Vagina (tissue), 2 donors: ENCODE measurements at regions not wholly inside any gene's neighbourhood (a gene's known extent, or its start where the extent isn't known, plus 50 kb on each side); places are given as distances from the start of the nearest gene placed in this dataset.
A peak's percentile ranks its signal among the peaks of the same experiment; 100 is the strongest.
"Not testable (repeated sequence)": the region's sequence is repeated elsewhere in the genome, so short reads cannot be mapped to it uniquely, and the experiment has no call there.

Experiments used
- DNase-seq, 2 donors: peaks; one replicate each; pipeline ENCODE4 v3.0.0-alpha.2; 2017; ENCODE audit errors: extremely low spot score in 2 of 2
- H3K27ac ChIP-seq: fragments of 200-600 bp; sonication (generic); one replicate; pipeline ENCODE4 v1.5.1; 2019
- H3K27me3 ChIP-seq: fragments of 200-600 bp; sonication (generic); one replicate; pipeline ENCODE4 v1.5.1; 2019
- H3K36me3 ChIP-seq, 2 donors: fragments of 200-600 bp; sonication (generic); one replicate each; pipeline ENCODE4 v1.5.1; 2017 to 2019
- H3K4me1 ChIP-seq: fragments of 200-600 bp; sonication (generic); one replicate; pipeline ENCODE4 v1.5.1; 2019
- H3K4me3 ChIP-seq, 2 donors: fragments of 200-600 bp; sonication (generic); 1 replicate in 1 of 2; 2 replicates in 1 of 2; pipeline ENCODE4 v1.5.1; 2016 to 2019
- H3K9me3 ChIP-seq: fragments of 200-600 bp; sonication (generic); one replicate; pipeline ENCODE4 v1.5.1; 2019
- CTCF ChIP-seq, 3 experiments: fragments of 450-650 bp in 2 of 3; fragments of 200-600 bp in 1 of 3; sonication (generic) in 1 of 3; IDR thresholded peaks; one replicate each; pipeline ENCODE4 v1.5.1; 2017 to 2019; ENCODE audit warnings: antibody characterized with exemption in 3 of 3, mild to moderate bottlenecking in 2 of 3, moderate library complexity in 2 of 3
- POLR2A ChIP-seq, 2 donors: fragments of 450-650 bp; IDR thresholded peaks; one replicate each; pipeline ENCODE4 v1.6.1; 2017; ENCODE audit warnings: antibody characterized with exemption in 2 of 2, mild to moderate bottlenecking in 2 of 2, moderate library complexity in 2 of 2
- POLR2AphosphoS5 ChIP-seq, 2 donors: sonication (generic); formaldehyde crosslinking; IDR thresholded peaks; one replicate each; pipeline ENCODE4 v1.9.0; 2017; ENCODE audit warnings: antibody characterized with exemption in 2 of 2, mild to moderate bottlenecking in 2 of 2, low read depth in 1 of 2; ENCODE audit not compliant: insufficient read depth in 1 of 2
- intact Hi-C: fragments of 100-400 bp; cut with DNase I; formaldehyde crosslinking; loops from one replicate; pipeline ENCODE4 v1.15.1; 2023

GRCh38 chrX:116526010-116526409 is 63.2 kb upstream of the CT83 start:
- no peaks in the 10 kb centered on the region for H3K27me3 ChIP-seq
- DNase-seq, result no peak
- no peak overlapping the region for H3K27ac ChIP-seq
- intact Hi-C loops, result no loop called here
- H3K4me1 ChIP-seq, result no peaks in the 10 kb centered on the region
- no peaks in the 10 kb centered on the region for H3K36me3 ChIP-seq
- no peaks in the 10 kb centered on the region for H3K9me3 ChIP-seq
- no peak overlapping the region for H3K4me3 ChIP-seq
- TF ChIP-seq POLR2AphosphoS5 (IDR thresholded peaks at IDR 0.05; ENCODE audit: insufficient read depth in 1 of 2, low read depth in 1 of 2), result peak in 1 of 2 donors; percentile 12
- no peak for TF ChIP-seq POLR2A (IDR thresholded peaks at IDR 0.05)
- TF ChIP-seq CTCF (IDR thresholded peaks at IDR 0.05), result no peak

GRCh38 chrX:116520280-116520679 is 57.5 kb upstream of the CT83 start:
- H3K27me3 ChIP-seq, H3K27ac ChIP-seq, H3K36me3 ChIP-seq, H3K4me1 ChIP-seq, DNase-seq, H3K4me3 ChIP-seq, H3K9me3 ChIP-seq, intact Hi-C loops: not testable (repeated sequence)
